HG03045 (cell line): ENCODE measurements at regions not wholly inside any gene's neighbourhood (a gene's known extent, or its start where the extent isn't known, plus 50 kb on each side); places are given as distances from the start of the nearest gene placed in this dataset.

Source experiments
- ATAC-seq: cut with Tn5 transposase; IDR thresholded peaks from one replicate; pipeline ENCODE4 v1.9.1; 2021; ENCODE audit warnings: mild to moderate bottlenecking, moderate library complexity; ENCODE audit not compliant: unreplicated experiment

GRCh38 chr3:16658004-16658924, 53.0 kb upstream of the DAZL start:
- ATAC-seq = no peak

- no peak for ATAC-seq
Observed at GRCh38 chr3:16658925-16659793, 53.9 kb upstream of the DAZL start.

- ATAC-seq = no peak
Observed at GRCh38 chr3:16663854-16664712, 58.9 kb upstream of the DAZL start.

DNA sequence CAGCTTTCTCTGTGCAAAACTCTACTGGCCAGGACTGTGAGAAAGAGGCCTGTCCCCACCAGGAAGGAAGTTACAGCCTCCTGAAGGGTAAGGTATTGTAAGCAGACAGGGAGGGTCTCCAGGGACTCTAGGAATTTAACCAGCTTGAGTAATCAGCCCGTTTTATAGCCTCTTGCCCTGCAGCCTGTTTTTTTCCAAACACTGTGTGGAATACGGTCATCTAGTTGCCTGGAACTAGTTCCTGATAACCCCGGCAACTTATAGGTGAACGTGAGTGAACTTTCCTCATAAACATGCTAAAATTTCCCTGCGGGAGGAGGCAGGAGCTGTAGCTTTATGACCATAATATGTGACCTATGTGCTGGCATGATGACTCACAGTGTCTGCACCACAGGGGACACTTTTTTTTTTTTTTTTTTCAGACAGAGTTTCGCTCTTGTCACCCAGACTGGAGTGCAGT, 60.1 kb upstream of the DAZL start:
- ATAC-seq = no peak

GRCh38 chr3:16666206-16666605, 61.0 kb upstream of the DAZL start:
- no peak for ATAC-seq

DNA sequence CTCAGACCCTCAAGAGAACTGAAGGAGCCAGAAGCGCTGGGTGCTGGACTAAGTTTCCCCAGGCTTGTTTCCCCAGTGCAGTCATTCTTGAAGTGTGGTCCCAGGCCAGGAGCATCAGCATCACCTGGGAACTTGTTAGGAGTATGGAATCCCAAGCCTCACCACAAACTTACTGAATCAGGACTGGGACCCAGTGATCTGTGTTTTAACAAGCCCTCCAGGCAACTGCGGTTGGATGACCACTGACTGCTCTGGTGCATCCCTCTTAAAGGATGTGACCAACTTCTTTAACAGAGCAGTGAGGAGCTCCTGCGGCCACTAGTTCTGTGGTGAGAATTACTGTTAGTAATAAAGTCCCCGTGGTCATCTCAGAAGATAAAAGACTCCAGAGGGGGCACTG, 62.4 kb upstream of the DAZL start:
- ATAC-seq = no peak

DNA sequence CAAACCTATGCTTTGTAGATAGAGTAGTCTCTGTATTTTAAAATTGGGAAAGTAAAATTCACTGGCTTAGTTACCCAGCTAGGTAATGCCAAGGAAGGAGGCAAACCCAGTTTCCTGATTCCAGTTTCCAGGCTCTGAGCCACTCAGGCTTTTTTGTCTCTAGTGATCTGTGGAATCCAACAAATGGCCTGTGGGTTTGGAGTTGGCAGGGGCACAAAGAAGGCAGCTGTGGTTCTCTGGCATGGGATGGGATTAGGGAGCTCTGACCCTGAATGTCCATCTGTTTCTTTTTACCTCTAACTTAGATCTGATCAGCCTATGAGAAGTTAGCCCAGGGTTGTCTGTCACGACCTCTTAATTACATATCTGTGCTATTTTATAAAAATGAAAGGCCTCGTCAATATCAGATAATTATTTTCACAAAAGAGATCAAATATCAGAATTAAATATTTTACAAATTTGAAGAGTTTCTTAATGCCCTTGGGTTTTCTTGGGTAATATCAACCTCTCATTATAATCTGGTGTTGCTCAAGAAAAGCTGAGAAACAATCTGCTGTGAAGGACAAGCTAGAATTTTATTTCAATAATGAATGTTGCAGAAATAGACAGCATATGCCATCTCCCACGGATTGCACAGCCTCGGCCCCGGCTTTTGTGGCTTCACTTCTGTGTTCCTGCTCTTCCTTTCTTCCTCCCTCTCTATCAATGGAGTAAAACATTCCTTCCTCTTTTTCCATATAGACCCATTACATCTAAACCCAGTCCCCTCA, 63.7 kb upstream of the DAZL start:
- no peak for ATAC-seq

- ATAC-seq = no peak
Observed at GRCh38 chr3:16670191-16670590, 65.0 kb upstream of the DAZL start.

DNA sequence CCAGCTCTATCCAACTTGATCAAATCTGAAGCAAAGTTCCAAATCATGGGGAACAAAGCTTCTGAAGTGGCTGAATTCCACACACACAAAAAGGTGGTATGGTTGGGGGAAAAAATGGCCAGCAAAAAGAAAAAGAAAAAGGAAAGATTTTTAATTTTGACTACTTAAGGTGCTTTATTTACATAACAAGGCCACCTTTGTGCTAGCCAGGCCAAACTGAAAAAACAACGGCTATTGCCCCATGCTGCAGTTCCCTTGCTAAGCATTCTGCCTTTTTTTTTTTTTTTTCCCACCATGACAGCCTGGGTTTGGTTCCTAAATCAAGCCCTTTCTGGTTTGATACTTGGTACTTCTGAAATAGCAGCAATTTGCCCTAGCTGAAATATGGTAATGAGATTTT, 66.5 kb upstream of the DAZL start:
- ATAC-seq = no peak

GRCh38 chr3:16673530-16673929, 68.3 kb upstream of the DAZL start:
- ATAC-seq = no peak

- ATAC-seq = no peak
Observed at GRCh38 chr3:16675805-16676204, 70.6 kb upstream of the DAZL start.

DNA sequence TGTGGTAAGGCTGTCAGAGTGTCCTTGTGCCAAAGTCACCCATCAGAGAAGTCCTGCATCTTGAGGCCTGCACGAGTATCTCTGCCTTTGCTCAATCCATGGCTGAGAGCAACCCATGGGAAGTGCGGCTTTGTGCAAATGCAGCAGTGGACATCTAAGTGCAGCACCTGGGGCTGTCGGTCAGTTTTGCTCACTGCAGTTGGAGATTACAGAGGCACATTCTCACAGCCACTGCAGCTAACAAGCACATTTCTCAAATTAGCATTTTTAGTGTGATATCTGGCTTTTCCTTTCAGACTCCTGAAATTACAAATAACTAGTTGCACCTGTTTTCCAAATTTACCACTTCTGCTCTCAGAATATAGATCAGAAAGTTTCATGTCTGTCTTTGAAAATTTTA, 81.5 kb upstream of the DAZL start:
- ATAC-seq = no peak

DNA sequence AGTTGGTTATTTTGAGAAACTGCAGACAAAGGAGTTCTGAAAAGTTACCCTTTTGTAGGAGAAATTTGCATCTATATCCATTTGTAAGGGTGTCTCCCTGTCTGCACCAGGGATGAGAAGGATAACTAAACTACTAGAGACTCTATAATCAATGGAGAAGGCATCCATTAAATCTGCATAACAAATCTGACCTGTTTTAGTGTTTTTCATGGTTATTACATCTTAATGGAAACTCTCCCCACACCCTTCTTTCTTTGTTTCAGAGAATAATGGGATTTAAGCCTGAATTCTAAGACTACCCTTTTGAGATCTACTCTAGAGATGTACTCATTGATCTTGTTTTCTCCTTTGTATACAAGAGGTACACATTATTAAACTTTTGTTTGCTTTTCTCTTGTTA, 82.0 kb upstream of the DAZL start:
- ATAC-seq = no peak

GRCh38 chr3:16692486-16693344, 87.5 kb upstream of the DAZL start:
- ATAC-seq = no peak

GRCh38 chr3:16693820-16694219, 88.6 kb upstream of the DAZL start:
- ATAC-seq = no peak

DNA sequence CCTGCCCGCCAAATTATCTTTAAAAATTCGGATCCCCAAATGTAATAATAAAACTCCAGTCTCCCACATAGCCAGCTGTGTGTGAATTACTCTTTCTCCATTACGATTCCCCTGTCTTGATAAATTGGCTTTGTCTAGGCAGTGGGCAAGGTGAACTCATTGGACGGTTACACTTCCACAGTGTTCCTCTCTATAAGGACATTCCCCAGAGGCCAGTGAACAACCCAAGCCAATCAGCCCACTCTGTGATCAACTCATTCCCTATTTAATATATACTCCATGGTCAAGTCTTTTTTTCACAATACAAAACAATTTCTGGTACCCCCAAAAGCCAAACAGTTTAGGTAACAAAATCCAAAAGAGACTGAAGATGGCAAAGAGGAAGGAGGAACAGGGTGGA, 90.5 kb upstream of the DAZL start:
- no peak for ATAC-seq

- ATAC-seq = no peak
Observed at GRCh38 chr3:16697443-16698147, 92.4 kb upstream of the DAZL start.

- ATAC-seq = no peak
Observed at GRCh38 chr3:16700651-16701050, 95.4 kb upstream of the DAZL start.

GRCh38 chr3:16704941-16705340, 99.7 kb upstream of the DAZL start:
- ATAC-seq = no peak
